ENCODE measurements at regions not wholly inside any gene's neighbourhood (a gene's known extent, or its start where the extent isn't known, plus 50 kb on each side); places are given as distances from the start of the nearest gene placed in this dataset.

DNA sequence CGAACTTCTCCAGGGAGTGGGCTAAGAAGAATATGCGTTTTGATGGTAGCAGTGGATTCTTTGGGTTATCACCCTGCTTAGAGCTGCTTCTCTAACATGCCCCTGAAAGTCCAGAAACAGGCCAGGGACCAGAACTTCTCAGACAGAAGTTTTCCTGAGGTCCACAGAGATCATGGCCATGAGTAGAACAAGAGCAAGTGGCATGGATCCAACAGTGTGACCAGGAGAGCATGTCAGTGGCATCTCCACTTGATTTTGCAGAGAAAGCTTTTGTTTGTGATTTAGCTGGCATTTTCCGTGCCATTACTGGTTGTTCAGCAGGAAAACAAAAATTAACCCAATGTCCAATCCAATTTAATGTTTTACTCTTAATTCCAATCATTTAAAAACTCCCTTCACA is 298.5 kb upstream of the CD180 start:
- no peaks in the 10 kb centered on the region for H3K9me3 ChIP-seq (ENCODE audit: control insufficient read depth in 1 of 2, insufficient read depth in 1 of 2, low read depth in 1 of 2, low read length in 2 of 2)
- no peaks in the 10 kb centered on the region for H3K79me2 ChIP-seq (ENCODE audit: insufficient read depth, low read length)
- H3K27me3 ChIP-seq (ENCODE audit: insufficient read depth, low read length) = no peaks in the 10 kb centered on the region
- no peak overlapping the region for H3K4me3 ChIP-seq (replicated peaks in 1 of 2; ENCODE audit: low read depth in 1 of 2, low read length in 2 of 2)
- TF ChIP-seq ZBTB33 (IDR thresholded peaks at IDR 0.05; ENCODE audit: extremely low read depth, insufficient replicate concordance, low read length) (no peak), CBX3 (IDR thresholded peaks at IDR 0.05; ENCODE audit: low read depth) (no peak), EZH2phosphoT487 (IDR thresholded peaks at IDR 0.05; ENCODE audit: borderline replicate concordance) (no peak), FOSL1 (IDR thresholded peaks at IDR 0.05; ENCODE audit: low read depth) (no peak), POLR2AphosphoS5 (IDR thresholded peaks at IDR 0.05; ENCODE audit: low read depth, low read length) (no peak), SP1 (IDR thresholded peaks at IDR 0.05; ENCODE audit: low read depth) (no peak), EZH2 (IDR thresholded peaks at IDR 0.05) (no peak), RAD21 (IDR thresholded peaks at IDR 0.05; ENCODE audit: low read depth) (no peak), SIN3A (IDR thresholded peaks at IDR 0.05; ENCODE audit: low read depth) (no peak), ZNF274 (IDR thresholded peaks at IDR 0.05; ENCODE audit: low read depth, low read length) (no peak), JUND (IDR thresholded peaks at IDR 0.05) (no peak), POLR2A (IDR thresholded peaks at IDR 0.05; ENCODE audit: borderline replicate concordance, extremely low read depth, insufficient read depth, insufficient read length) (no peak), SRF (IDR thresholded peaks at IDR 0.05; ENCODE audit: low read depth) (no peak), YY1 (IDR thresholded peaks at IDR 0.05; ENCODE audit: extremely low read depth, insufficient replicate concordance, low read depth, low read length) (no peak), ZFX (IDR thresholded peaks at IDR 0.05) (no peak)
- TF ChIP-seq, protein P1, sequence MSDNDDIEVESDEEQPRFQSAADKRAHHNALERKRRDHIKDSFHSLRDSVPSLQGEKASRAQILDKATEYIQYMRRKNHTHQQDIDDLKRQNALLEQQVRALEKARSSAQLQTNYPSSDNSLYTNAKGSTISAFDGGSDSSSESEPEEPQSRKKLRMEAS (IDR thresholded peaks at IDR 0.05) = no peak
- TF ChIP-seq, protein P2, sequence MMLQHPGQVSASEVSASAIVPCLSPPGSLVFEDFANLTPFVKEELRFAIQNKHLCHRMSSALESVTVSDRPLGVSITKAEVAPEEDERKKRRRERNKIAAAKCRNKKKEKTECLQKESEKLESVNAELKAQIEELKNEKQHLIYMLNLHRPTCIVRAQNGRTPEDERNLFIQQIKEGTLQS (IDR thresholded peaks at IDR 0.05) = no peak
- TF ChIP-seq, protein P3, sequence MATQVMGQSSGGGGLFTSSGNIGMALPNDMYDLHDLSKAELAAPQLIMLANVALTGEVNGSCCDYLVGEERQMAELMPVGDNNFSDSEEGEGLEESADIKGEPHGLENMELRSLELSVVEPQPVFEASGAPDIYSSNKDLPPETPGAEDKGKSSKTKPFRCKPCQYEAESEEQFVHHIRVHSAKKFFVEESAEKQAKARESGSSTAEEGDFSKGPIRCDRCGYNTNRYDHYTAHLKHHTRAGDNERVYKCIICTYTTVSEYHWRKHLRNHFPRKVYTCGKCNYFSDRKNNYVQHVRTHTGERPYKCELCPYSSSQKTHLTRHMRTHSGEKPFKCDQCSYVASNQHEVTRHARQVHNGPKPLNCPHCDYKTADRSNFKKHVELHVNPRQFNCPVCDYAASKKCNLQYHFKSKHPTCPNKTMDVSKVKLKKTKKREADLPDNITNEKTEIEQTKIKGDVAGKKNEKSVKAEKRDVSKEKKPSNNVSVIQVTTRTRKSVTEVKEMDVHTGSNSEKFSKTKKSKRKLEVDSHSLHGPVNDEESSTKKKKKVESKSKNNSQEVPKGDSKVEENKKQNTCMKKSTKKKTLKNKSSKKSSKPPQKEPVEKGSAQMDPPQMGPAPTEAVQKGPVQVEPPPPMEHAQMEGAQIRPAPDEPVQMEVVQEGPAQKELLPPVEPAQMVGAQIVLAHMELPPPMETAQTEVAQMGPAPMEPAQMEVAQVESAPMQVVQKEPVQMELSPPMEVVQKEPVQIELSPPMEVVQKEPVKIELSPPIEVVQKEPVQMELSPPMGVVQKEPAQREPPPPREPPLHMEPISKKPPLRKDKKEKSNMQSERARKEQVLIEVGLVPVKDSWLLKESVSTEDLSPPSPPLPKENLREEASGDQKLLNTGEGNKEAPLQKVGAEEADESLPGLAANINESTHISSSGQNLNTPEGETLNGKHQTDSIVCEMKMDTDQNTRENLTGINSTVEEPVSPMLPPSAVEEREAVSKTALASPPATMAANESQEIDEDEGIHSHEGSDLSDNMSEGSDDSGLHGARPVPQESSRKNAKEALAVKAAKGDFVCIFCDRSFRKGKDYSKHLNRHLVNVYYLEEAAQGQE (IDR thresholded peaks at IDR 0.05; ENCODE audit: low read depth) = no peak
- no TSS peak for BruUV-seq (replicated peaks)
- H3K4me1 ChIP-seq (ENCODE audit: control insufficient read depth in 1 of 2, insufficient read depth in 2 of 2, low read length in 2 of 2) = no peaks in the 10 kb centered on the region
- intact Hi-C loops (cut with micrococcal nuclease) = loop anchor here (10.0 kb wide), 1 partner anchor 250 kb away; no protein-coding TSS in a partner anchor
- RAD21 ChIA-PET (ENCODE audit: low non-redundant PET in 1 of 2, low total read pairs in 2 of 2, uncharacterized antibody in 2 of 2, unreplicated experiment in 2 of 2) = no interaction called here
- no peak overlapping the region for H2AFZ ChIP-seq (ENCODE audit: low read depth, low read length, poor library complexity, severe bottlenecking)
- CTCF ChIA-PET = interaction anchor here (1.0 kb wide), 1 partner anchor 758 kb away, joined by 3 read pairs; no protein-coding TSS in a partner anchor
- POLR2A ChIA-PET = no interaction called here
- H3K9ac ChIP-seq (ENCODE audit: low read length) = no peak overlapping the region
- no peaks in the 10 kb centered on the region for H3K36me3 ChIP-seq (ENCODE audit: control insufficient read depth in 1 of 2, insufficient read depth in 2 of 2, low read length in 2 of 2)
- no peak overlapping the region for H3K27ac ChIP-seq (ENCODE audit: low read depth, low read length)
- DNase-seq (ENCODE audit: low read depth, low spot score) = no peak
- no peaks in the 10 kb centered on the region for H3K9me2 ChIP-seq (ENCODE audit: insufficient read depth)
- no peaks in the 10 kb centered on the region for H4K20me1 ChIP-seq (ENCODE audit: insufficient read depth)
- ATAC-seq = no peak
- H3K4me2 ChIP-seq (ENCODE audit: low read length) = no peak overlapping the region
